Keratinocyte (primary cell): ENCODE measurements at regions not wholly inside any gene's neighbourhood (a gene's known extent, or its start where the extent isn't known, plus 50 kb on each side); places are given as distances from the start of the nearest gene placed in this dataset.

Experiments used
- DNase-seq: peaks from one replicate; pipeline ENCODE4 v3.0.0-alpha.2; 2011; ENCODE audit warnings: low read depth, missing footprints, low spot score
- FAIRE-seq: peaks from 2 replicates; lab custom pipeline; 2011; peaks lifted over from hg19 to GRCh38; lab: Jason Lieb, UNC
- H2AFZ ChIP-seq: 2 replicates; pipeline ENCODE4 v1.6.0; 2012; ENCODE audit warnings: low read length, control low read depth, inconsistent platforms; ENCODE audit not compliant: control insufficient read depth
- H3K27ac ChIP-seq: 2 replicates; pipeline ENCODE4 v1.5.1; 2011; ENCODE audit warnings: low read length; ENCODE audit not compliant: control insufficient read depth, insufficient read depth
- H3K27me3 ChIP-seq: 3 replicates; pipeline ENCODE4 v1.6.0; 2011; ENCODE audit warnings: low read length; ENCODE audit not compliant: control insufficient read depth, insufficient read depth; ENCODE audit errors: extremely low read depth
- H3K36me3 ChIP-seq, 2 experiments: 2 replicates in 1 of 2; 3 replicates in 1 of 2; pipeline ENCODE4 v1.5.1; 2011; ENCODE audit warnings: low read length in 2 of 2, mild to moderate bottlenecking in 1 of 2; ENCODE audit not compliant: control insufficient read depth in 2 of 2, insufficient read depth in 2 of 2; ENCODE audit errors: extremely low read depth in 1 of 2
- H3K4me1 ChIP-seq: 3 replicates; pipeline ENCODE4 v1.5.1; 2011; ENCODE audit warnings: low read length; ENCODE audit not compliant: control insufficient read depth, insufficient read depth; ENCODE audit errors: extremely low read depth
- H3K4me2 ChIP-seq: 3 replicates; pipeline ENCODE4 v1.6.0; 2011; ENCODE audit warnings: low read depth, low read length; ENCODE audit not compliant: control insufficient read depth, insufficient read depth; ENCODE audit errors: extremely low read depth
- H3K4me3 ChIP-seq, 3 experiments: fragments of 200-600 bp in 1 of 3; sonication (generic) in 1 of 3; 2 replicates in 2 of 3; 3 replicates in 1 of 3; pipeline ENCODE4 v1.5.1; 2011 to 2016; ENCODE audit warnings: low read length in 3 of 3, mild to moderate bottlenecking in 3 of 3, control low read depth in 2 of 3, inconsistent platforms in 1 of 3, low read depth in 1 of 3, mixed read lengths in 1 of 3, mixed run types in 1 of 3, moderate library complexity in 1 of 3; ENCODE audit not compliant: control insufficient read depth in 2 of 3, insufficient read depth in 2 of 3; ENCODE audit errors: extremely low read depth in 1 of 3
- H3K79me2 ChIP-seq: 2 replicates; pipeline ENCODE4 v1.6.0; 2012; ENCODE audit warnings: low read length; ENCODE audit not compliant: control insufficient read depth, insufficient read depth
- H3K9ac ChIP-seq: 3 replicates; pipeline ENCODE4 v1.6.0; 2011; ENCODE audit warnings: low read length; ENCODE audit not compliant: control insufficient read depth, insufficient read depth; ENCODE audit errors: extremely low read depth
- H3K9me1 ChIP-seq: 3 replicates; pipeline ENCODE4 v1.6.0; 2011; ENCODE audit warnings: low read length; ENCODE audit not compliant: control insufficient read depth, insufficient read depth; ENCODE audit errors: extremely low read depth
- H3K9me3 ChIP-seq: 2 replicates; pipeline ENCODE4 v1.5.1; 2012; ENCODE audit warnings: low read depth, low read length; ENCODE audit not compliant: control insufficient read depth
- H4K20me1 ChIP-seq: 3 replicates; pipeline ENCODE4 v1.6.0; 2011; ENCODE audit warnings: low read length; ENCODE audit not compliant: control insufficient read depth, insufficient read depth; ENCODE audit errors: extremely low read depth
- EZH2 ChIP-seq: IDR thresholded peaks from one replicate; pipeline ENCODE4 v1.6.1; 2012; ENCODE audit warnings: inconsistent platforms, mild to moderate bottlenecking, low read length, moderate library complexity
- dilution Hi-C: fragments of 300-500 bp; cut with MboI; formaldehyde crosslinking; loops from one replicate; pipeline ENCODE4 v1.7.0; 2020; ENCODE audit warnings: low sequenced_read_pairs; ENCODE audit not compliant: extremely low pct_ligation_motif_present
- TF ChIP-seq, protein P1 (sequence below), 3 experiments: IDR thresholded peaks in 1 of 3; conservative IDR thresholded peaks in 1 of 3; optimal IDR thresholded peaks in 1 of 3; 2 replicates in 2 of 3; 3 replicates in 1 of 3; pipeline versions ENCODE3 to v1.5.1; 2011; ENCODE audit warnings: low read length in 3 of 3, mild to moderate bottlenecking in 3 of 3, moderate library complexity in 2 of 3, control low read depth in 1 of 3, inconsistent platforms in 1 of 3; ENCODE audit not compliant: insufficient read depth in 2 of 3; ENCODE audit errors: extremely low read depth in 1 of 3

DNA sequence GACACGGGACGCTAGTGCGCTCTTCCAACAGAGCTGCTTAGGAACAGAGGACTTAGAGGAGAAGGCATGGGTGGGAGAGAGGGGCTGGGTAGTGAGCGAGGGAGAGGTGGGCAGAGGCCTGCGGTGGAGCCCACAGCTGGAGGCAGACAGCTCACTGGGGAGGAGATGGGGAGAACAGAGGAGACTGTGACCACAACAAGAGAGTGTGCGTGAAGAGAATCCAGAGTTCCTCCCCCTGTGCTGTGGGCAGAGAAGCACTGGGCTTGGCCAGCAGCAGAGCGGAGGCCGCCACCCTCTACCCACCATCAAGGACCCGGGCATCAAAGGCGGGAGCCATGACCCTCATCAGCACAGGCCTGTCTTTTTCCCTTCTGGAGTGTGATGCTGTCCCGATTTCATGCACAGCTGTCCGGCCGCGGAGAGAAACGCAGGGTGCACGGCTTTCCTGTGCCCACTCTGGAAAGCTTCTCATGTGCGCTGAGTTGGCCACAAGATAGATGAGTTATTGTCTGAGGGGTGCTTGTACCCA lies 228.3 kb upstream of the IRX4 start:
- Histone ChIP-seq H2AFZ (no peak overlapping the region), H3K79me2 (no peaks in the 10 kb centered on the region), H3K4me2 (no peak overlapping the region), H3K4me3 (no peak overlapping the region), H3K36me3 (no peaks in the 10 kb centered on the region), H3K27ac (no peak overlapping the region), H3K27me3 (no peaks in the 10 kb centered on the region), H4K20me1 (no peaks in the 10 kb centered on the region), H3K9me3 (no peaks in the 10 kb centered on the region), H3K4me1 (no peaks in the 10 kb centered on the region), H3K9ac (no peak overlapping the region), H3K9me1 (no peaks in the 10 kb centered on the region)
- dilution Hi-C loops, result no loop called here
- DNase-seq (no peak), FAIRE-seq (no peak)
- TF ChIP-seq EZH2, result no peak
- TF ChIP-seq, protein P1, sequence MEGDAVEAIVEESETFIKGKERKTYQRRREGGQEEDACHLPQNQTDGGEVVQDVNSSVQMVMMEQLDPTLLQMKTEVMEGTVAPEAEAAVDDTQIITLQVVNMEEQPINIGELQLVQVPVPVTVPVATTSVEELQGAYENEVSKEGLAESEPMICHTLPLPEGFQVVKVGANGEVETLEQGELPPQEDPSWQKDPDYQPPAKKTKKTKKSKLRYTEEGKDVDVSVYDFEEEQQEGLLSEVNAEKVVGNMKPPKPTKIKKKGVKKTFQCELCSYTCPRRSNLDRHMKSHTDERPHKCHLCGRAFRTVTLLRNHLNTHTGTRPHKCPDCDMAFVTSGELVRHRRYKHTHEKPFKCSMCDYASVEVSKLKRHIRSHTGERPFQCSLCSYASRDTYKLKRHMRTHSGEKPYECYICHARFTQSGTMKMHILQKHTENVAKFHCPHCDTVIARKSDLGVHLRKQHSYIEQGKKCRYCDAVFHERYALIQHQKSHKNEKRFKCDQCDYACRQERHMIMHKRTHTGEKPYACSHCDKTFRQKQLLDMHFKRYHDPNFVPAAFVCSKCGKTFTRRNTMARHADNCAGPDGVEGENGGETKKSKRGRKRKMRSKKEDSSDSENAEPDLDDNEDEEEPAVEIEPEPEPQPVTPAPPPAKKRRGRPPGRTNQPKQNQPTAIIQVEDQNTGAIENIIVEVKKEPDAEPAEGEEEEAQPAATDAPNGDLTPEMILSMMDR (optimal IDR thresholded peaks at IDR 0.05 in 1 of 3, IDR thresholded peaks at IDR 0.05 in 1 of 3, conservative IDR thresholded peaks at IDR 0.05 in 1 of 3; ENCODE audit: extremely low read depth in 1 of 3, insufficient read depth in 2 of 3, low read length in 3 of 3), result no peak

DNA sequence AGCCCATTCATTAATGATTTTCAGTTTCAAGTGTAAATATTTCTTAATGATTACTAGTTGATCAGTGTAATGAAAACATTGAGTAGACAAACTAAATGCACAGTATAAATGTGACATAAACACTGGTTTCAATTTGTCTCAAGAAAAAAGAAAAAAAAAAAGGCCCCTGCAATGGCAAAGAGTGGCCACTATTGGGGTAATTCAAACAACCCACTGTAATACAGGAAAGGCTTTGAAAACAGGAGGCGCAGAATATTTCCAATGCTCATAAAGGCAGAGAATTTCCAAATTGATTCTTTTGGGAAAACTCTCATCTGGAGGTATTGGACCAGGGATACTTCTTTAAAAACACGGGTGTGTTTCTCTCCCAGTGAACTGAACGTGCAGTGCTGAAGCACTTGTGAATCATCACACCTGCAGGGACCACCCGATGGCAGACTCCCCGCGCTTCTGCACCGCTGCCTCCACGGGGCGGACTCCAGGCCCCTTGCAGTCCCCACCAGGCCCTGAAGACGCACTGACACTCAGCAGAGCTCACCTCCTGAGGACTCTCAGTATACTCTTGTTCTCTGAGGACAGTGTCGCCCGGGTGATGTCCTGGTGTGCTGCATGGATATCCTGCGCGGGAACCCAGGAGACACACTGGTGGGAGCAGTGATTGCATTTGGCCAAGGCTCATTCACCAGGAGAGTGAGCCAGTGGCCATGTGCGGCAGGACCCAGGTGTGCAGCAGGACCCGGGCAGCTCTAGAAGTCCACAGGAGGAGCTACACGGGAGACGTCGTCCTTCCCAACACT lies 227.6 kb upstream of the IRX4 start:
- no peaks in the 10 kb centered on the region for H3K79me2 ChIP-seq

More for the DNA sequence above, 227.6 kb upstream of the IRX4 start:
- Histone ChIP-seq H3K27me3 (no peaks in the 10 kb centered on the region), H3K9me3 (no peaks in the 10 kb centered on the region), H3K9me1 (no peaks in the 10 kb centered on the region), H3K4me3 (no peak overlapping the region), H3K27ac (no peak overlapping the region), H3K9ac (no peak overlapping the region), H2AFZ (no peak overlapping the region), H3K4me1 (no peaks in the 10 kb centered on the region), H3K36me3 (no peaks in the 10 kb centered on the region), H4K20me1 (no peaks in the 10 kb centered on the region), H3K4me2 (no peak overlapping the region)
- TF ChIP-seq, protein P1 (optimal IDR thresholded peaks at IDR 0.05 in 1 of 3, IDR thresholded peaks at IDR 0.05 in 1 of 3, conservative IDR thresholded peaks at IDR 0.05 in 1 of 3; ENCODE audit: extremely low read depth in 1 of 3, insufficient read depth in 2 of 3, low read length in 3 of 3), result no peak
- TF ChIP-seq EZH2, result no peak
- FAIRE-seq, result no peak
- no peak for DNase-seq
- dilution Hi-C loops, result no loop called here
